Psoas muscle (tissue), 7 donors: ENCODE measurements at regions not wholly inside any gene's neighbourhood (a gene's known extent, or its start where the extent isn't known, plus 50 kb on each side); places are given as distances from the start of the nearest gene placed in this dataset.

ENCODE experiments used
- ATAC-seq, 4 donors: fragments of 200-7000 bp; cut with Tn5 transposase; one replicate each; pipeline ENCODE4 v1.9.1; 2020; ENCODE audit warnings: moderate library complexity in 3 of 4, mild to moderate bottlenecking in 2 of 4
- DNase-seq, 2 donors: peaks; one replicate each; pipeline ENCODE4 v3.0.0-alpha.2; 2020
- H3K27ac ChIP-seq: fragments of 200-600 bp; one replicate; pipeline ENCODE4 v1.8.0; 2022
- H3K27me3 ChIP-seq, 3 donors: fragments of 200-600 bp in 1 of 3; one replicate each; pipeline versions ENCODE4 v1.6.1 to v1.8.0; 2013 to 2022; ENCODE audit warnings: low read length in 2 of 3, mild to moderate bottlenecking in 2 of 3, moderate library complexity in 1 of 3; ENCODE audit not compliant: insufficient read depth in 3 of 3
- H3K36me3 ChIP-seq, 2 donors: fragments of 200-600 bp in 1 of 2; one replicate each; pipeline versions ENCODE4 v1.6.1 to v1.8.0; 2013 to 2022; ENCODE audit warnings: low read depth in 1 of 2, mild to moderate bottlenecking in 1 of 2, moderate library complexity in 1 of 2; ENCODE audit not compliant: insufficient read depth in 1 of 2
- H3K4me1 ChIP-seq: fragments of 200-600 bp; one replicate; pipeline ENCODE4 v1.8.0; 2022
- H3K4me3 ChIP-seq: fragments of 200-600 bp; one replicate; pipeline ENCODE4 v1.8.0; 2022; ENCODE audit warnings: mild to moderate bottlenecking
- H3K9me3 ChIP-seq: fragments of 200-600 bp; one replicate; pipeline ENCODE4 v1.8.0; 2022
- WGBS, 3 donors: extraction: QIAGEN DNeasy Blood & Tissue Kit; methylation state at CpG; one replicate each; pipeline versions ENCODE4 v1.1.6 to v1.1.7; 2013; 5-methylcytosine and 5-hydroxymethylcytosine counted together
- intact Hi-C, 2 donors: fragments of 100-400 bp; cut with DNase I; formaldehyde crosslinking; loops; one replicate each; pipeline versions ENCODE4 v1.11.0 to v1.14.2; 2022
- TF ChIP-seq, protein P1 (sequence below): fragments of 200-600 bp; IDR thresholded peaks from one replicate; pipeline ENCODE4 v1.8.0; 2022; ENCODE audit warnings: antibody characterized with exemption
- donor health status: healthy with polysubstance abuse.
- donor health status: DM: no; HTN: no; CAD: no; lungs with moderate emphysema.
- donor health status: Bipolar disorder and iron deficiency.
- donor health status: healthy.
- donor health status: DM: yes; HTN: yes; CAD: no.
- donor health status: DM: no; HTN: no; CAD: no.
- donor health status: DM: yes; HTN: yes; CAD: no.

- Histone ChIP-seq H3K27ac (no peak overlapping the region), H3K36me3 (no peaks in the 10 kb centered on the region), H3K4me1 (no peaks in the 10 kb centered on the region), H3K27me3 (no peaks in the 10 kb centered on the region), H3K4me3 (no peak overlapping the region), H3K9me3 (no peaks in the 10 kb centered on the region)
- TF ChIP-seq, protein P1, sequence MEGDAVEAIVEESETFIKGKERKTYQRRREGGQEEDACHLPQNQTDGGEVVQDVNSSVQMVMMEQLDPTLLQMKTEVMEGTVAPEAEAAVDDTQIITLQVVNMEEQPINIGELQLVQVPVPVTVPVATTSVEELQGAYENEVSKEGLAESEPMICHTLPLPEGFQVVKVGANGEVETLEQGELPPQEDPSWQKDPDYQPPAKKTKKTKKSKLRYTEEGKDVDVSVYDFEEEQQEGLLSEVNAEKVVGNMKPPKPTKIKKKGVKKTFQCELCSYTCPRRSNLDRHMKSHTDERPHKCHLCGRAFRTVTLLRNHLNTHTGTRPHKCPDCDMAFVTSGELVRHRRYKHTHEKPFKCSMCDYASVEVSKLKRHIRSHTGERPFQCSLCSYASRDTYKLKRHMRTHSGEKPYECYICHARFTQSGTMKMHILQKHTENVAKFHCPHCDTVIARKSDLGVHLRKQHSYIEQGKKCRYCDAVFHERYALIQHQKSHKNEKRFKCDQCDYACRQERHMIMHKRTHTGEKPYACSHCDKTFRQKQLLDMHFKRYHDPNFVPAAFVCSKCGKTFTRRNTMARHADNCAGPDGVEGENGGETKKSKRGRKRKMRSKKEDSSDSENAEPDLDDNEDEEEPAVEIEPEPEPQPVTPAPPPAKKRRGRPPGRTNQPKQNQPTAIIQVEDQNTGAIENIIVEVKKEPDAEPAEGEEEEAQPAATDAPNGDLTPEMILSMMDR: no peak
- ATAC-seq: no peak
- WGBS, 3 donors: 74 to 81% (median 75%) methylated on average over 4 of the region's 4 CpGs
- intact Hi-C loops: no loop called here
- no peak for DNase-seq
Observed at GRCh38 chr1:71245246-71245645, 164.4 kb upstream of the ZRANB2 start.

GRCh38 chr1:71242239-71242638 is 161.4 kb upstream of the ZRANB2 start:
- 78 to 86% (median 80%) methylated on average over 1 of the region's 1 CpG for WGBS, 3 donors
- TF ChIP-seq, protein P1: no peak

GRCh38 chr1:71240656-71241055 is 159.8 kb upstream of the ZRANB2 start:
- DNase-seq (no peak), ATAC-seq (no peak)
- Histone ChIP-seq H3K9me3 (no peaks in the 10 kb centered on the region), H3K36me3 (no peaks in the 10 kb centered on the region), H3K27ac (no peak overlapping the region), H3K4me1 (no peaks in the 10 kb centered on the region), H3K27me3 (no peaks in the 10 kb centered on the region), H3K4me3 (no peak overlapping the region)
- intact Hi-C loops: no loop called here
- WGBS, 3 donors: 96 to 97% (median 96%) methylated on average over 1 of the region's 1 CpG
- TF ChIP-seq, protein P1: no peak

More at GRCh38 chr1:71242239-71242638, 161.4 kb upstream of the ZRANB2 start:
- no peaks in the 10 kb centered on the region for H3K27me3 ChIP-seq
- intact Hi-C loops: no loop called here
- no peaks in the 10 kb centered on the region for H3K4me1 ChIP-seq
- ATAC-seq: no peak
- H3K4me3 ChIP-seq: no peak overlapping the region
- no peaks in the 10 kb centered on the region for H3K9me3 ChIP-seq
- H3K27ac ChIP-seq: no peak overlapping the region
- no peaks in the 10 kb centered on the region for H3K36me3 ChIP-seq
- DNase-seq: no peak

GRCh38 chr1:71236503-71236902 is 155.7 kb upstream of the ZRANB2 start:
- Histone ChIP-seq H3K4me3 (no peak overlapping the region), H3K27ac (no peak overlapping the region), H3K4me1 (no peaks in the 10 kb centered on the region), H3K36me3 (no peaks in the 10 kb centered on the region), H3K9me3 (no peaks in the 10 kb centered on the region), H3K27me3 (no peaks in the 10 kb centered on the region)
- intact Hi-C loops: no loop called here
- no peak for DNase-seq
- WGBS, 3 donors: 62 to 66% (median 62%) methylated on average over 2 of the region's 2 CpGs
- TF ChIP-seq, protein P1: no peak
- ATAC-seq: no peak

DNA sequence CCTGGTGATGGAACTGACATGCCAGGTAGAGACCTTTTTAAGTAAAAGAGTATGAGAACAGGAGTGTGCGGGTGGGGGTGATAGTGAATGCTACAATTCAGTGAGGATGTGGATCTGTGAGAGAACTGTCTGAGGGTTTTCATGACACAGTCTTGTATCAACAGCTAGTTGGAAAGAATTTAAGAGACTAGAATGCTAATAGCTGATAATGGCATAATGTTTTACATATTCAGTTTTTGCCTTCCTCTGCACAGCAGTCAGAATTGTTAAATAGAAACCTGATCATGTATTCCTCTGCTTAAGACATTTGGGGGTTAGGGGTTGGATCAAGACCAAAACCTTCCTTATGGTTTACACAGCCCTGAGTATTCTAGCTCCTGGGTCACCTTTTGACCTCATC is 152.8 kb upstream of the ZRANB2 start:
- intact Hi-C loops: no loop called here
- no peak overlapping the region for H3K27ac ChIP-seq
- WGBS, 3 donors: 88 to 100% (median 89%) methylated on average over 1 of the region's 1 CpG
- H3K27me3 ChIP-seq: no peaks in the 10 kb centered on the region
- DNase-seq (no peak), ATAC-seq (no peak)
- no peak overlapping the region for H3K4me3 ChIP-seq
- H3K36me3 ChIP-seq: no peaks in the 10 kb centered on the region
- no peaks in the 10 kb centered on the region for H3K4me1 ChIP-seq
- H3K9me3 ChIP-seq: no peaks in the 10 kb centered on the region
- TF ChIP-seq, protein P1: no peak
